ENCODE measurements at regions not wholly inside any gene's neighbourhood (a gene's known extent, or its start where the extent isn't known, plus 50 kb on each side); places are given as distances from the start of the nearest gene placed in this dataset.

DNA sequence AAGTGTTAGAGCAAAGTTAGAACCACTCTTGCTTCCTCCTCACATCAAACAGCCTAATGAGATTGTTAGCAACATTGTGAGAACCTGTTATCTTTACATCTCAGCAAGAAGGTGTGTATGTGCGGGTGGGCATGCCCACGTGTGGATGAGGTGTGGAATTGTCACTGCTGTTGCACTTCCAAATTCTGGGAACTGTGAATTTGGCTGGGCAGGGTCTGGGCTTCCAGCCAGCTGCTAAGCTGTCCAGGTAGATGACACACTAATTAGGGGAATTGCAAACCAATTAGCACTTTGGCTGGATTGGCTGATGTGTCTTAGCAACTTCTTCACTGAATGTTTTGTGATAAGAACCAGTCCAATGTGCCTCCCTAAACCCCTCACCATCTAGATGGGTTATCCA is 848.2 kb downstream of the DHX35 start:
- no peaks in the 10 kb centered on the region for H4K20me1 ChIP-seq (replicated peaks in 1 of 2; ENCODE audit: control insufficient read depth in 1 of 2, insufficient read depth in 2 of 2, low read length in 2 of 2)
- no peak overlapping the region for H2BK120ac ChIP-seq (replicated peaks; ENCODE audit: low read depth, low read length)
- no peak overlapping the region for H3K4me2 ChIP-seq (ENCODE audit: insufficient read depth in 1 of 2, low read depth in 2 of 2, low read length in 2 of 2)
- DNase-seq (ENCODE audit: low read depth in 1 of 2, low spot score in 2 of 2) (no peak), FAIRE-seq (no peak)
- H3K27me3 ChIP-seq (replicated peaks in 1 of 4; ENCODE audit: control insufficient read depth in 3 of 4, extremely low read depth in 1 of 4, insufficient read depth in 3 of 4, low read length in 3 of 4): no peaks in the 10 kb centered on the region
- no peak overlapping the region for H4K8ac ChIP-seq (ENCODE audit: extremely low read depth, insufficient read depth, low read length)
- no peak overlapping the region for H2AK5ac ChIP-seq (ENCODE audit: low read depth, low read length)
- no peak overlapping the region for H3K27ac ChIP-seq (ENCODE audit: low read depth, low read length)
- H2BK12ac ChIP-seq (ENCODE audit: low read depth, low read length): no peak overlapping the region
- POLR2A ChIA-PET (ENCODE audit: partially characterized antibody): no interaction called here
- 85% methylated on average over 2 of the region's 2 CpGs; no CpG with 5 or more reads in 1 of the 2 experiments for whole genome bisulfite sequencing, 2 experiments (ENCODE audit: extremely low coverage in 1 of 2, insufficient coverage in 1 of 2, insufficient read length in 1 of 2, insufficient replicate concordance in 2 of 2, low coverage in 1 of 2, low lambda C conversion rate in 2 of 2, missing lambda C conversion rate in 1 of 2)
- H3K9ac ChIP-seq (replicated peaks in 1 of 4; ENCODE audit: extremely low read depth in 1 of 4, low read depth in 3 of 4, low read length in 3 of 4): no peak overlapping the region
- no peak overlapping the region for H3K4ac ChIP-seq (replicated peaks; ENCODE audit: insufficient read length, low read depth, low read length)
- no peak overlapping the region for H3K56ac ChIP-seq (replicated peaks; ENCODE audit: insufficient read length, low read depth, low read length)
- no peak overlapping the region for H2AFZ ChIP-seq (ENCODE audit: low read length)
- H3K36me3 ChIP-seq (ENCODE audit: control insufficient read depth in 2 of 4, insufficient read depth in 4 of 4, low read length in 3 of 4): no peaks in the 10 kb centered on the region
- no peaks in the 10 kb centered on the region for H3K4me1 ChIP-seq (replicated peaks in 1 of 4; ENCODE audit: control insufficient read depth in 3 of 4, insufficient read depth in 4 of 4, low read length in 3 of 4)
- no peak overlapping the region for H3K14ac ChIP-seq (ENCODE audit: insufficient read length)
- H3K23me2 ChIP-seq (ENCODE audit: low read depth, low read length): no peaks in the 10 kb centered on the region
- H3K18ac ChIP-seq (ENCODE audit: extremely low read depth, low read length): no peak overlapping the region
- no peak overlapping the region for H2BK20ac ChIP-seq (ENCODE audit: low read length)
- no peak overlapping the region for H2BK15ac ChIP-seq (ENCODE audit: low read length)
- H3K4me3 ChIP-seq (ENCODE audit: extremely low read depth in 1 of 4, insufficient read depth in 2 of 4, low read depth in 3 of 4, low read length in 4 of 4): no peak overlapping the region
- no peak overlapping the region for H2BK5ac ChIP-seq (ENCODE audit: low read depth, low read length)
- H3K23ac ChIP-seq (ENCODE audit: insufficient read length): no peak overlapping the region
- no peak overlapping the region for H4K91ac ChIP-seq (replicated peaks; ENCODE audit: insufficient read length, low read length)
- H4K5ac ChIP-seq (ENCODE audit: insufficient read length, low read depth, low read length): no peak overlapping the region
- H3K9me3 ChIP-seq (ENCODE audit: insufficient read depth in 2 of 2, low read depth in 1 of 2, low read length in 1 of 2): no peaks in the 10 kb centered on the region
- CTCF ChIA-PET (ENCODE audit: partially characterized antibody): interaction anchor here (0.6 to 1.2 kb wide), 4 partner anchors 8 to 697 kb away, joined by 3 to 4 read pairs (median 3); no protein-coding TSS in a partner anchor
- no peaks in the 10 kb centered on the region for H3K79me2 ChIP-seq (ENCODE audit: control insufficient read depth in 1 of 2, insufficient read depth in 2 of 2, low read length in 2 of 2)
- H3K79me1 ChIP-seq (ENCODE audit: low read depth, low read length): no peaks in the 10 kb centered on the region
- no peak for TF ChIP-seq ASH2L (IDR thresholded peaks at IDR 0.05; ENCODE audit: low read length)
- TF ChIP-seq MAFK (IDR thresholded peaks at IDR 0.05; ENCODE audit: low read depth, low read length): no peak
- TF ChIP-seq TAF7 (optimal IDR thresholded peaks at IDR 0.05; ENCODE audit: borderline replicate concordance, low read depth, low read length): no peak
- no peak for TF ChIP-seq EZH2 (IDR thresholded peaks at IDR 0.05; ENCODE audit: low read depth, low read length, severe bottlenecking)
- TF ChIP-seq, protein P1, sequence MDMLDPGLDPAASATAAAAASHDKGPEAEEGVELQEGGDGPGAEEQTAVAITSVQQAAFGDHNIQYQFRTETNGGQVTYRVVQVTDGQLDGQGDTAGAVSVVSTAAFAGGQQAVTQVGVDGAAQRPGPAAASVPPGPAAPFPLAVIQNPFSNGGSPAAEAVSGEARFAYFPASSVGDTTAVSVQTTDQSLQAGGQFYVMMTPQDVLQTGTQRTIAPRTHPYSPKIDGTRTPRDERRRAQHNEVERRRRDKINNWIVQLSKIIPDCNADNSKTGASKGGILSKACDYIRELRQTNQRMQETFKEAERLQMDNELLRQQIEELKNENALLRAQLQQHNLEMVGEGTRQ (IDR thresholded peaks at IDR 0.05; ENCODE audit: low read length): no peak
- TF ChIP-seq SP4 (IDR thresholded peaks at IDR 0.05; ENCODE audit: low read length): no peak
- no peak for TF ChIP-seq SUZ12 (IDR thresholded peaks at IDR 0.05; ENCODE audit: low read length)
- TF ChIP-seq CHD2 (IDR thresholded peaks at IDR 0.05; ENCODE audit: low read length): no peak
- TF ChIP-seq POLR2A (IDR thresholded peaks at IDR 0.05; ENCODE audit: control extremely low read depth in 1 of 2, low read depth in 2 of 2, low read length in 2 of 2): no peak
- no peak for TF ChIP-seq KDM1A (IDR thresholded peaks at IDR 0.05; ENCODE audit: borderline replicate concordance, low read length)
- no peak for TF ChIP-seq CBX8 (IDR thresholded peaks at IDR 0.05; ENCODE audit: borderline replicate concordance, low read depth, low read length)
- TF ChIP-seq, protein P2, sequence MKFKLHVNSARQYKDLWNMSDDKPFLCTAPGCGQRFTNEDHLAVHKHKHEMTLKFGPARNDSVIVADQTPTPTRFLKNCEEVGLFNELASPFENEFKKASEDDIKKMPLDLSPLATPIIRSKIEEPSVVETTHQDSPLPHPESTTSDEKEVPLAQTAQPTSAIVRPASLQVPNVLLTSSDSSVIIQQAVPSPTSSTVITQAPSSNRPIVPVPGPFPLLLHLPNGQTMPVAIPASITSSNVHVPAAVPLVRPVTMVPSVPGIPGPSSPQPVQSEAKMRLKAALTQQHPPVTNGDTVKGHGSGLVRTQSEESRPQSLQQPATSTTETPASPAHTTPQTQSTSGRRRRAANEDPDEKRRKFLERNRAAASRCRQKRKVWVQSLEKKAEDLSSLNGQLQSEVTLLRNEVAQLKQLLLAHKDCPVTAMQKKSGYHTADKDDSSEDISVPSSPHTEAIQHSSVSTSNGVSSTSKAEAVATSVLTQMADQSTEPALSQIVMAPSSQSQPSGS (IDR thresholded peaks at IDR 0.05; ENCODE audit: low read length): no peak
- TF ChIP-seq HDAC6 (IDR thresholded peaks at IDR 0.05; ENCODE audit: low read depth, low read length): no peak
